Esophagus squamous epithelium (tissue), 4 donors: ENCODE measurements at regions not wholly inside any gene's neighbourhood (a gene's known extent, or its start where the extent isn't known, plus 50 kb on each side); places are given as distances from the start of the nearest gene placed in this dataset.

ENCODE experiments used
- POLR2A ChIP-seq, 4 donors: fragments of 450-650 bp; IDR thresholded peaks; one replicate each; pipeline ENCODE4 v1.6.1; 2017; ENCODE audit warnings: antibody characterized with exemption in 4 of 4, mild to moderate bottlenecking in 4 of 4, moderate library complexity in 3 of 4
- TF ChIP-seq, protein P1 (sequence below), 6 experiments: fragments of 450-650 bp in 4 of 6; fragments of 200-600 bp in 2 of 6; sonication (generic) in 2 of 6; IDR thresholded peaks; one replicate each; pipeline ENCODE4 v1.5.1; 2016 to 2019; ENCODE audit warnings: antibody characterized with exemption in 6 of 6, mild to moderate bottlenecking in 4 of 6, moderate library complexity in 4 of 6

DNA sequence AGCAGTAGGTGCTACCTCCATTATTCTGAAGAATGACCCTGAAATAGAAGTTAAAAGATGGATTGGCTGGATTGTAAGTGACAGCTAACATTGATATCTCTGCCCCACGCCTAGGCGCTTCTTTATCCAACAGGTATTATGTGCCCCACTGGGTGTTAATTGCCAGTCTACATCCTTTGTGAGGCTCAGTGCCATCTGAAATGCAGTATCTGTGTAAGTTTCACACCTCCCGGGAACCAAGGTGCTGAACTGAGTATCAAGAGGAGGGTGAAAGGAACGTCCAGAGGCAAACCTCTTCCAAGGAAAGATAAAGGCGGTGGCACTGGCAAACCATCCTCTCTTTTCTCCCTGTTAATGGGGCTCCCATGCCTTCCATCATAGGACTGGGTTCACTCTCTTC lies 181.1 kb upstream of the UBL3 start:
- TF ChIP-seq, protein P1, sequence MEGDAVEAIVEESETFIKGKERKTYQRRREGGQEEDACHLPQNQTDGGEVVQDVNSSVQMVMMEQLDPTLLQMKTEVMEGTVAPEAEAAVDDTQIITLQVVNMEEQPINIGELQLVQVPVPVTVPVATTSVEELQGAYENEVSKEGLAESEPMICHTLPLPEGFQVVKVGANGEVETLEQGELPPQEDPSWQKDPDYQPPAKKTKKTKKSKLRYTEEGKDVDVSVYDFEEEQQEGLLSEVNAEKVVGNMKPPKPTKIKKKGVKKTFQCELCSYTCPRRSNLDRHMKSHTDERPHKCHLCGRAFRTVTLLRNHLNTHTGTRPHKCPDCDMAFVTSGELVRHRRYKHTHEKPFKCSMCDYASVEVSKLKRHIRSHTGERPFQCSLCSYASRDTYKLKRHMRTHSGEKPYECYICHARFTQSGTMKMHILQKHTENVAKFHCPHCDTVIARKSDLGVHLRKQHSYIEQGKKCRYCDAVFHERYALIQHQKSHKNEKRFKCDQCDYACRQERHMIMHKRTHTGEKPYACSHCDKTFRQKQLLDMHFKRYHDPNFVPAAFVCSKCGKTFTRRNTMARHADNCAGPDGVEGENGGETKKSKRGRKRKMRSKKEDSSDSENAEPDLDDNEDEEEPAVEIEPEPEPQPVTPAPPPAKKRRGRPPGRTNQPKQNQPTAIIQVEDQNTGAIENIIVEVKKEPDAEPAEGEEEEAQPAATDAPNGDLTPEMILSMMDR (IDR thresholded peaks at IDR 0.05): no peak
- TF ChIP-seq POLR2A (IDR thresholded peaks at IDR 0.05): no peak
